ENCODE measurements at regions not wholly inside any gene's neighbourhood (a gene's known extent, or its start where the extent isn't known, plus 50 kb on each side); places are given as distances from the start of the nearest gene placed in this dataset.

DNA sequence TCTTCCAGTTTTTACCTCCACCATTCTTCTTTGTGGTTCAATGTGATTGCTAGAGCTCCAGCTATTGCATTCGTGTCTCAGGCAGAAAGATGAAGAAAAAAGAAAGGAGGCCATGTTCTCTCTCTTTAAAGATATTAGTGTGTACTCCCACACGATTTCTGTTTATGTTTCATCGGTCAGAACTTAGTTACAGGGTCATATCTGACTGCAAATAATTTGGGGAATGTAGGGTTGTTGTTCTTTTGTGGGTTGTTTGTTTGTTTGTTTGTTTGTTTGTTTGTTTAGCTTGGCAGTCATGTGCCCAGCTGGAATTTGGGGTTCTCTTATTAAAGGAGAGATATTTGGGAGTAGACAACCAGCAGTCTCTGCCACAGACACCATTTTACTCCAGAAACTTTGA lies 53.6 kb upstream of the PIK3CG start:
- no peak for DNase-seq
- H3K27ac ChIP-seq: no peak overlapping the region
- 41 to 52% methylated on average over 3 of the region's 3 CpGs for WGBS, 2 donors
- TF ChIP-seq CTCF (IDR thresholded peaks at IDR 0.05): no peak
- TF ChIP-seq POLR2A (IDR thresholded peaks at IDR 0.05): no peak
- H3K9me3 ChIP-seq: no peaks in the 10 kb centered on the region
- no peaks in the 10 kb centered on the region for H3K36me3 ChIP-seq
- H3K27me3 ChIP-seq: no peaks in the 10 kb centered on the region
- H3K4me3 ChIP-seq: no peak overlapping the region
- H3K4me1 ChIP-seq: no peaks in the 10 kb centered on the region
- intact Hi-C loops (cut with DNase I): no loop called here

- Histone ChIP-seq H3K4me1 (no peaks in the 10 kb centered on the region), H3K27me3 (no peaks in the 10 kb centered on the region), H3K4me3 (no peak overlapping the region), H3K9me3 (no peaks in the 10 kb centered on the region), H3K27ac (no peak overlapping the region), H3K36me3 (no peaks in the 10 kb centered on the region)
- intact Hi-C loops (cut with DNase I): no loop called here
- TF ChIP-seq CTCF (IDR thresholded peaks at IDR 0.05): no peak
- no peak for TF ChIP-seq POLR2A (IDR thresholded peaks at IDR 0.05)
- no peak for DNase-seq
- WGBS, 2 donors: 53 to 68% methylated on average over 4 of the region's 4 CpGs
These were observed 52.9 kb upstream of the PIK3CG start for GRCh38 chr7:106812027-106812643.

DNA sequence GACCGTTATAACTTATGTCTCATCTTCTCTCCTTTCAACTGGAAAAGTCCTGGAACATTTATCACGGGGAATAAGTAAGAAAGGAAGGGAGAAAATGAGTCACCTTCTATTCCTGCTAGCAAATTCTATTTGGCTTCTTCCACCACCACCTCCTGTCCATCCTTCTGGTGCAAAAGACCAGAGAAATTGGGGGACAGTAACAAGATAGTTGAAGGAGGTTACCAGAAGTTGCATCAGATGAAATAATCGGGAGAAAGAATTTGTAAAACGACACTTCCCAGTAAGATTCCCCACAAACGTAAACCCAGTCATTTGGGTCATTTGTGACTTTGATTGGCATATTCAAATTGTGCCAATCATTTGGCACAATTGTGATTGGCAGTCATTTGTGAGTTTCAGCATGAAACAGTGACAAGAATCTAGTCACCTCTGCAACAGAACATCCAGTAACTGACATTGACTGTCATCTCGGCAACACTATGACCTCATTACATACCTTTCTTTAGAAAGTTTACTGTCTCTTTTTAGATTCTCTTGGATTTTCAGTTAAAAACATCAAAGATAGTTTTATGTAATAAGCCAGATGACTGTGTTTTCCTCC lies 51.3 kb upstream of the PIK3CG start:
- Histone ChIP-seq H3K36me3 (no peaks in the 10 kb centered on the region), H3K27ac (no peak overlapping the region), H3K9me3 (no peaks in the 10 kb centered on the region), H3K27me3 (no peaks in the 10 kb centered on the region), H3K4me3 (no peak overlapping the region), H3K4me1 (no peaks in the 10 kb centered on the region)
- no peak for DNase-seq
- TF ChIP-seq CTCF (IDR thresholded peaks at IDR 0.05) (no peak), POLR2A (IDR thresholded peaks at IDR 0.05) (no peak)
- intact Hi-C loops (cut with DNase I): no loop called here
- WGBS, 2 donors: 51 to 67% methylated on average over 6 of the region's 6 CpGs

DNA sequence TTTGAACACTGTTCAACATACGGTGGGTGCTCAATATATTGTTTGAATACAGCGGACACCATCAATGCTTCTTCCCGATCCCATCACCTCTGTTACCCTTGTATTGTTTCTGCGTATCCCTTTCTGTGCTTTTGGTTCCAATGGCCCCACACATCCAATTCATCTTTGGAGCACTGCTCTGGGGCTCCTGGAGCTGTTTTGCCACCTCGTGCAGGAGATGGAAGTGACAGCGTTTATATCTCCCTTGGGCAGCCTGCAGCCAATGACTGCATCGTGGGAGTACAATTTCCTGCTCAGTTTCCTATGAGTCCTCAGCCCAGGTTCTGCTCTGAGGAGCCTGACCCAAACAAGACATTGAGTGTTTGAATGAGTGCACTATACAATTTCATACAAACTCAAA lies 50.2 kb upstream of the PIK3CG start:
- intact Hi-C loops (cut with DNase I): no loop called here

More for the DNA sequence above, 50.2 kb upstream of the PIK3CG start:
- H3K4me3 ChIP-seq: no peak overlapping the region
- H3K27ac ChIP-seq: no peak overlapping the region
- TF ChIP-seq POLR2A (IDR thresholded peaks at IDR 0.05) (no peak), CTCF (IDR thresholded peaks at IDR 0.05) (no peak)
- H3K36me3 ChIP-seq: no peaks in the 10 kb centered on the region
- no peaks in the 10 kb centered on the region for H3K4me1 ChIP-seq
- no peaks in the 10 kb centered on the region for H3K27me3 ChIP-seq
- 73 to 75% methylated on average over 7 of the region's 7 CpGs for WGBS, 2 donors
- no peak for DNase-seq
- no peaks in the 10 kb centered on the region for H3K9me3 ChIP-seq

Small RNA genes lying in the stretch of these regions (small RNA-seq; reads per million reads assigned to genes)
- 0 reads per million in 4 donors for gene RNA5SP236
